GM18508 (cell line): ENCODE measurements at regions not wholly inside any gene's neighbourhood (a gene's known extent, or its start where the extent isn't known, plus 50 kb on each side); places are given as distances from the start of the nearest gene placed in this dataset.

ENCODE experiments used
- ATAC-seq: cut with Tn5 transposase; IDR thresholded peaks from one replicate; pipeline ENCODE4 v1.9.1; 2021; ENCODE audit warnings: moderate number of reproducible peaks; ENCODE audit not compliant: insufficient read depth, unreplicated experiment

- ATAC-seq = no peak
These were observed 1457.3 kb upstream of the ALCAM start for GRCh38 chr3:103909395-103909794.

DNA sequence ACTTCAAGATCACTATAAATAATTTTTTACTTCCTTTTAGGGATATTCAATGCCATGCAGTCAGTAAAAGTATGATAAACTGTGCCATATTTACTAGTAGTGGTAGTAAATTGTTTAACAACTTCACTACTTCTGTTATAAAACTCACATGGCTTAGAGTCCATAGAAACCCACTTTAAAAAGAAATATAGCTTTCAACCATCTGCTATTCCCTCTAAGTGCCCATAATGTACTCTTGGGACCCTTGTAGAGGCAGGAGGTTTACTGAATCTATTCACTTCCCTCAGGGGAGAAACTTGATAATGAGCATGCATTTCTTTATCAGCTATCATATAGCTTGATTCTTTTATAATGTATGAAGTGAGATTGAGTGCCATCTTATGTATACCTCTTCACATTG lies 1448.4 kb upstream of the ALCAM start:
- ATAC-seq = no peak

DNA sequence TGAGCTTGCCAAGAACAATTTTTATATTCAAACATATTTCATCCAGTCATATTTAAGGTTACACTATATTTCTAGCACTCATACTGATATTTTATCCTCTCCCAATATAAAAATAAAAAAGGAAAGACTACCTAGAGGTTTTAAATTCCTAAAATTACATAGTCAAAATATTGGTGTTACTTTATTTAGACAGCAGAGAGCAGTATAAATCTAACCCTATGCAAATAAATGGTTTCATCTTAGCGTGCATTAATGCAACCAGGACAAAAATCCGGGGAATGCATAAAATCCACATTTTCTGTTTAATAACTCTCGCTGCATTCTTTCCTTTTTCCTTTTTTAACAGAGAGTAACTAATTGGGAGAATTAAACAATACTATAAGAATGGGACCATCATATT lies 1447.4 kb upstream of the ALCAM start:
- no peak for ATAC-seq

DNA sequence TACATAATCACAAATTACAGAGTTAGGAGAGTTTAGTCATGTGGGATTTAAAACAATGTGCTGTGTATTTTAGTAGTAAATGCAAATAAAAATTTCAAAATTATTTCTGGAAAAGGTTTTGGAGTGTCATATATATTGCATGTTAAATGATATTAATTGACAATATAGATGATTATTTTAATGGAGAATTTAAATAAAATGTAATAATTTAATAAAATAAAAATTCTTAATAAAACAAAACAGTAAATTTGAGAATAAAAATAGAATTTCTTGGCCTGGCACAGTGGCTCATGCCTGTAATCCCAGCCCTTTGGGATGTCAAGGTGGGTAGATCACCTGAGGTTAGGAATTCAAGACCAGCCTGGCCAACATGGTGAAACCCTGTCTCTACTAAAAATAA lies 1442.8 kb upstream of the ALCAM start:
- no peak for ATAC-seq

DNA sequence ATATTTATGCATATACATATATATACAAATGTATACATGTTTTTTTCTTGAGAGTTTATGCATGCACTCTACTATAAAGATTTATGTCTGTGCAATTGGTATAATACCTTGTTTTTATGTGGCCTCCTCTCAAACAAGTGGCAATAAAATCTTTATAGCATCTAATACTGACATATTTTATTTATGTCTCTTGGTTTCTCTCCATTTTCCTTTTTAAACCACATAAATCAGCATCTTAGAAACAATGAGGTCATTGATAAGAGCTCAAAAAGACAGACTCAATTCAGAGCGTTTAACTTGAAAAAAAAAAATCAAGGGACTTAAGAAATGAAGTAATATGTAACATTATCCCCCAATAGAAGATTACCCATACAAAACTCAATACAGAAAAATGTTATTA lies 1442.2 kb upstream of the ALCAM start:
- no peak for ATAC-seq

DNA sequence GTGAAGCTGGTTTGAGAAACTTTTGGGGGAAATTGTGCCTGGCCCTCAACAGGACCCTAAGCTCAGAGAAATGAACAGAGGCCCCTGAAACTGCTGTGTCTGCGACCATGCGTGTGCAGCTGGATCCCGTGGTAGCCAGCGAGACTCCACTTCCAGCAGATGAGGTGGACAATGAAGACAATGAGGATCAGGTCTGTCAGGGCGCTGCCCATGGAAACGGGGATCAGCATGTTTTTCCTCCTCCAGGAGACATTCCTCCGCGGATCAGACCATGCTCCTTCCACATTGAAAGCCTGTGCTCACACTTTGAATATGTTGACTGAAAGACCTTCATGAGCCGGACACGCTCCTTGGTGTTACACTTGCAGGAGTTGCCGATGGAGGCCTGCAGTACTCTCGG lies 1439.8 kb upstream of the ALCAM start:
- no peak for ATAC-seq

- ATAC-seq = no peak
These were observed 1438.8 kb upstream of the ALCAM start for GRCh38 chr3:103927896-103928295.

DNA sequence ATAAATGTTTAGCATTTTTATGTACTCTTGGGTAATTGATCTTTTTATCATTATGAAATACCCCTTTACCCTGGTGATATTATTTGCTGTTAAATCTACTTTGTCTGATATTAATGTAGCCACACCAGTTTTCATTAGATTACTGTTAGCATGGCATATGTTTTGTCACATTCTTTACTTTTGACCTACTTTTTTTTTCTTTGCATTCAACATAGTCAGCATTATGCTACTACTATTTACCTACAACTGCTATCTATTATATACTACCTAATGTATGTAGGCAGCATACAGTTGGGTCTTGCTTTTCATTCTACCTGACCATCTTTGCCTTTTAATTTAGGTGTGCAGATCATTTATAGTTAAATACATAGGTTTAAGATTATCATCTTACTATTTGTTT lies 1429.6 kb upstream of the ALCAM start:
- ATAC-seq = no peak

DNA sequence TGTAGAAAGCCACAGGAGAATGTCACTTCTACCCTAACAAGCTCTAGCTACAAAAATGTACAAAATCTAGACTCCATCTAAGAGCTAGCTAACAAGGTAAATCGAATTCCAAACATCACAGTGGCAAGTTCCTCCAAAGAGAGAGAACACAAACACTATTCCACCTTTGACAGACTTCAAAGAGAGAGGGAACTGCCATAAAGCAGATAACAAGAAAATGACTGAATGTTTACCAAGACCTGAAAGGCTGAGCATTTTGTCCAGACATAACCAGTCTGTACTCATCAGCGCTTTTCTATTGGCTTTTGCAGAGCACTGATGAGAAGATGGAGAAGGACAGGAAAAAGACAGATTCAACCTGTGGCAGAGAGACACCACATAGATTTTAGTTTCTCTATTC lies 1419.6 kb upstream of the ALCAM start:
- ATAC-seq = no peak

GRCh38 chr3:103949693-103950092 lies 1417.0 kb upstream of the ALCAM start:
- ATAC-seq = no peak

- ATAC-seq = no peak
These were observed 1416.0 kb upstream of the ALCAM start for GRCh38 chr3:103950676-103951075.

DNA sequence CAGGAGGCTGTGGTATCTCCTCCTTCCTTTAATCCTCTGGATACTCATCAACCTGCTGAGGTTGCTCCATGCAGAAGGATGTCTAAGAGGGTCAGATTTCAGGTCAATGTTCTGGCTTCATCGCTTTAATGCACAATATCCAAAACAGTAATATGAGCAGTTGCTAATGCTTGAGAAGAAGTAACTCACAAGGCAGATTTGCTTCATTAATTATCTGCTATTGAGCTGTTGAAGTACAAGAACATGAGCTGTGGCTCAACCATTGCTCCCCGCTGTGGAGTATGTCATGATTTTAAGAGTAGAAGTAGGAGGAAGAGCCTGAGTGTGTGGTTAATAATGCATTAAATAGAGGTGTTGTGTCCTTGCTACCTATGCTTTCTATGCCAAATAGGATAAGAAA lies 1412.9 kb upstream of the ALCAM start:
- ATAC-seq = no peak

- no peak for ATAC-seq
These were observed 1405.9 kb upstream of the ALCAM start for GRCh38 chr3:103960819-103961218.

DNA sequence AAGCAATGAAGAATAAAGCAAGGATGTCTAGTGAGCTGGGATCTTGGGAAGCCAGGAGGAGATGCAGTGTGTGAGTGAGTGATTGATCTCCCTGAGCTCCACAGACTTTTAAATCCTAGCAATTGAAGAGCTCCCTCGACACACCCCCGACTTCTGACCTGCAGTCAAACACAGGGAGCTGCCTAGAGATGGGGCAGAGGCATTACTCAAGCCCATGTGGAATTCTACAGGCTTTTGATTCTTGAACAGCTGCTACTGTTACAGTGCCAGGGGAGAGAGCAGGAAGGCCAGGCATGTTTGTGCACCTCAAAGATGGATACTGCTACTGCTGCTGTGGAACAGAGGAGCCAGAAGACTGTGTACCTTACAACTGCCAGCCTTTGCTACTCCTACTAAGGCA lies 1403.1 kb upstream of the ALCAM start:
- ATAC-seq = no peak

- ATAC-seq = no peak
These were observed 1400.9 kb upstream of the ALCAM start for GRCh38 chr3:103965764-103966163.

- ATAC-seq = no peak
These were observed 1400.0 kb upstream of the ALCAM start for GRCh38 chr3:103966749-103967148.

DNA sequence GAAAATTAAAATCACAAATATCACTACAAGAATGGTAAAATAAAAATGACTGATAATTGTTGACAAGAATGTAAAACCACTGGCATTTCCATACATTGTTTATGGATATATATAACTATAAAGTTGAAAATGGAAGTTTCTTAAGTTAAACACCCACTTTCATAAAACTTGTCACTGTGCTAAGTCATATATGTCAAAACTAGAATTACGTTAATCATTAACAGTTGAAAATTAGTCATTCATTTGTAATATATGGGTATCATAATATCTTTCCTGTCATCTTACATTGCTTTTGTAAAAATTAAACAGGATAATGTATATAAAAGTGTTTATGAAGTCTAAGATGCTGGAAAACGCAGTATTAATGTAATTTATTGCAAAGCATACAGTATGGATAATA lies 1398.6 kb upstream of the ALCAM start:
- ATAC-seq = peak; percentile 72

GRCh38 chr3:103968751-103969150 lies 1398.0 kb upstream of the ALCAM start:
- ATAC-seq = peak; percentile 82

DNA sequence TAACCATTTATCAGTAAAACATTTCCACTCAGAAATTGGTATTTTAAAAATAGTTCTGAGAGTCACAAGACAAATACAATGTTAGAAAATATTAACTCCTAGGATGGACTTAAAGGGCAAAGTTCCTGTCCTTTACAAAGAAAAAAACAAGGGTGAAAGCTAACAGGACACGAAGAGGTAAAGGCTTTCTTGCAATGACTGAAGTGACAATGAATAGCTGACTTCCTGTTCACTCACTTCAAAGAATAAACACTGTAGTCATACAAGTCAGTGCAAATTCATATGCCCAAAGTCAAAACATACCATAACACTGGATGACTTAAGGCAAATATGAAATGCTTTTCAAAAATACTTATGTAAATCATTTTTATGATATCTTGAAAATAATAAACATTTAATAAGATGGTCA lies 1389.8 kb upstream of the ALCAM start:
- ATAC-seq = peak; percentile 90

GRCh38 chr3:103977417-103977816 lies 1389.3 kb upstream of the ALCAM start:
- no peak for ATAC-seq

DNA sequence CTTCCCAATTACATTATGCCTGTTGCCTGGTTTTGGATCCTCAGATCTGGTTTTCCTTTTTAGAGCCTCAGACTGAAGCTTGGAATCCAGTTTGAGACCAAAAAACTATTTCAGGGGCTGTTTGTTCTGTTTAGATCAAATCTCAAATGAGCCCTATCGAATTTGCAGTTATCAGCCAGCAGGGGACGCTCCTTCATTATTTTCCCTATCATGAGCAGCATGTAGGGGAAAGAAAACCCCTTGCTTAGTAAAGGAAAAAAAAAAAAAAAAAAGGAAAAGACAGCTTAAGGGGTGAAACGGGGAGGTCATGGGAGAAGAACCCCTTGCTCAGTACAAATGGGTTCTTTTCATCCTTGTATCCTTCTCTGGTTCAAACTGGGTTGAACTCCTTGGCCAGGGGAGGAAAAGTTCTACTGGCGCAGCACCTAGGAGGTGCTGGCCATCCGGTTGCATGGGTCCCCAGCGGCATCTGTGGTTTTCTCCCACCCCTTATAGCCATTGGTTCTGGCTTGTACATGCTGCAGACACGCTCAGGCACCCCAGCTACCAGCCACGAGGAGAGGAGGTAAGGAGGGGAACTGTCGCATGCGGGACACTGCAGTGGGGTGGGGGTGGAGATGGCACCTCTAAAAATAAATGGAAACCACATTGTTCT lies 1375.1 kb upstream of the ALCAM start:
- ATAC-seq = no peak

- ATAC-seq = no peak
These were observed 1374.2 kb upstream of the ALCAM start for GRCh38 chr3:103992469-103992868.

- ATAC-seq = no peak
These were observed 1361.8 kb upstream of the ALCAM start for GRCh38 chr3:104004956-104005355.
